Kidney epithelial cell (primary cell): ENCODE measurements at regions not wholly inside any gene's neighbourhood (a gene's known extent, or its start where the extent isn't known, plus 50 kb on each side); places are given as distances from the start of the nearest gene placed in this dataset.
"Not testable (repeated sequence)": the region's sequence is repeated elsewhere in the genome, so short reads cannot be mapped to it uniquely, and the experiment has no call there.

Experiments used
- DNase-seq: peaks from one replicate; pipeline ENCODE4 v3.0.0-alpha.2; 2010; ENCODE audit warnings: low read depth
- H3K27me3 ChIP-seq: 2 replicates; pipeline ENCODE4 v1.6.0; 2011; ENCODE audit warnings: low read length; ENCODE audit not compliant: control insufficient read depth, insufficient read depth
- H3K36me3 ChIP-seq: 2 replicates; pipeline ENCODE4 v1.5.1; 2011; ENCODE audit warnings: low read length; ENCODE audit not compliant: control insufficient read depth, insufficient read depth
- H3K4me3 ChIP-seq: 2 replicates; pipeline ENCODE4 v1.5.1; 2011; ENCODE audit warnings: low read depth, mild to moderate bottlenecking, control low read depth, low read length
- TF ChIP-seq, protein P1 (sequence below): IDR thresholded peaks from 2 replicates; pipeline ENCODE4 v1.5.1; 2011; ENCODE audit warnings: mild to moderate bottlenecking, moderate library complexity, low read length, control low read depth, inconsistent platforms; ENCODE audit not compliant: insufficient read depth, poor library complexity, severe bottlenecking

DNA sequence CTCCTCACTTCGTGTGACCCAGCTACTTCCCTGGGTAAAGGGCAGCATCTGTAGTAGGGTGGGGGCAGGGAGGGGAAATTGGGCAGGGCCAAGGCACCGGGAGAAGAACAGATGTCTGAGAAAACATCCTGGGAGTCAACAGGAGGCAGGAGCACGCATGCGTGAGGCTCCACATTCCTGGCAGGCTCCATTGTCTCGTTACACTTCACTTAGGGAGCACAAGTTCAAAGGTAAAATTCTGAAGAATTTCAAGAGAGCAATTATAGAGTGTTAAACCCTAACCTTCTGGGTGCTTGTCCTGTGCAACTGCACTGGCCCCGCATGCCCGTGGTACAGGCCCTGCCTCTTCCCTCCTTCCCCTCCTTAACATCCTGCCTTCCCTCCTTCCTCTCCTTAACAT, 79.6 kb upstream of the POMP start:
- no peaks in the 10 kb centered on the region for H3K27me3 ChIP-seq
- H3K36me3 ChIP-seq: no peaks in the 10 kb centered on the region
- H3K4me3 ChIP-seq: no peak overlapping the region
- DNase-seq: no peak
- TF ChIP-seq, protein P1, sequence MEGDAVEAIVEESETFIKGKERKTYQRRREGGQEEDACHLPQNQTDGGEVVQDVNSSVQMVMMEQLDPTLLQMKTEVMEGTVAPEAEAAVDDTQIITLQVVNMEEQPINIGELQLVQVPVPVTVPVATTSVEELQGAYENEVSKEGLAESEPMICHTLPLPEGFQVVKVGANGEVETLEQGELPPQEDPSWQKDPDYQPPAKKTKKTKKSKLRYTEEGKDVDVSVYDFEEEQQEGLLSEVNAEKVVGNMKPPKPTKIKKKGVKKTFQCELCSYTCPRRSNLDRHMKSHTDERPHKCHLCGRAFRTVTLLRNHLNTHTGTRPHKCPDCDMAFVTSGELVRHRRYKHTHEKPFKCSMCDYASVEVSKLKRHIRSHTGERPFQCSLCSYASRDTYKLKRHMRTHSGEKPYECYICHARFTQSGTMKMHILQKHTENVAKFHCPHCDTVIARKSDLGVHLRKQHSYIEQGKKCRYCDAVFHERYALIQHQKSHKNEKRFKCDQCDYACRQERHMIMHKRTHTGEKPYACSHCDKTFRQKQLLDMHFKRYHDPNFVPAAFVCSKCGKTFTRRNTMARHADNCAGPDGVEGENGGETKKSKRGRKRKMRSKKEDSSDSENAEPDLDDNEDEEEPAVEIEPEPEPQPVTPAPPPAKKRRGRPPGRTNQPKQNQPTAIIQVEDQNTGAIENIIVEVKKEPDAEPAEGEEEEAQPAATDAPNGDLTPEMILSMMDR: no peak

- no peaks in the 10 kb centered on the region for H3K27me3 ChIP-seq
- no peaks in the 10 kb centered on the region for H3K36me3 ChIP-seq
- H3K4me3 ChIP-seq: no peak overlapping the region
- TF ChIP-seq, protein P1: no peak
- no peak for DNase-seq
Observed at GRCh38 chr13:28576067-28576466, 81.1 kb upstream of the FLT1 start.

DNA sequence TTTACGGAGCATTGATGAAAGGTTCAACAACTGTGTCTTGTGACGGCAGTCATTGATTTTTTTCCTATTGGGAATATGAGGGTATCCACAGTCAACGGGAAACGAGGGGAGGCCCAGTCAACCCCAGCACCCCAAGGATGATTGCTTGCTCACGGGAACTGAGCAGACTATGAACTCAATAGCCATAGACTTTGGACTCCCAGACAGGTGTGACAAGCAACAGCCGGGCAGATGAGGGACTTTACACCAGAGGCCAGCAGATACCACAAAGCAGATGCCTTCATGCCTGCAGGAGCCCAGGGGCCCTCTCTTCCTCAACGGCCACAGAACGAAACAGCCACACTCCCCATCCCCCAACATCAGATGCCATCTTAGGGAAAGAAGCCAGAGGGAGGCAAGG, 80.3 kb upstream of the FLT1 start:
- Histone ChIP-seq H3K27me3 (no peaks in the 10 kb centered on the region), H3K36me3 (no peaks in the 10 kb centered on the region), H3K4me3 (no peak overlapping the region)
- DNase-seq: no peak
- TF ChIP-seq, protein P1: no peak

DNA sequence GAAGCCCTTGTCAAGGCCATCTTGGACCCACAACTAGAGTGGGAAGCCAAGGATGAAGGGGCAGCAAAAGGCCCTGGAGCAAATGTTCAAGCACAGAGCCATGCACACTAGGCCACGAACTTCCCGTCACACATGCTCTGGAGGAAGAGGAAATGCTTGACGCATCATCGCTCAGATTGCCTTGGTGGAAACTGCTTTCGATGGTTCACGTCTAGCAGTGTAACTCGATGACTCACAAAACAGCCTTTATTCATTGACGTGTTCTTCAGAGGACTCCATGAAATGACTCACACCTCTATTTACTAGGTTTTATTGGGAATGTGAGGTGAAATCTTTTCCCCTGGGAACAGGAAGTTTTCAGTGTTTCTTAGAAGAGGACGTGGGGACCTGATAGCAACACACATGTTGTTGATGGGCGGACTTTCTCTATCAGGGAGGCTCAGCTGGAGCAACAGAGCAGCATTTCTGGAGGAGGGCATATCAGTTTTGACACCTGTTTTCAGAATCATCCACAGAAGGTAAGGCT, 79.8 kb upstream of the FLT1 start:
- H3K4me3 ChIP-seq: no peak overlapping the region
- TF ChIP-seq, protein P1: no peak
- peak; percentile 90 for DNase-seq
- H3K36me3 ChIP-seq: no peaks in the 10 kb centered on the region
- H3K27me3 ChIP-seq: no peaks in the 10 kb centered on the region

DNA sequence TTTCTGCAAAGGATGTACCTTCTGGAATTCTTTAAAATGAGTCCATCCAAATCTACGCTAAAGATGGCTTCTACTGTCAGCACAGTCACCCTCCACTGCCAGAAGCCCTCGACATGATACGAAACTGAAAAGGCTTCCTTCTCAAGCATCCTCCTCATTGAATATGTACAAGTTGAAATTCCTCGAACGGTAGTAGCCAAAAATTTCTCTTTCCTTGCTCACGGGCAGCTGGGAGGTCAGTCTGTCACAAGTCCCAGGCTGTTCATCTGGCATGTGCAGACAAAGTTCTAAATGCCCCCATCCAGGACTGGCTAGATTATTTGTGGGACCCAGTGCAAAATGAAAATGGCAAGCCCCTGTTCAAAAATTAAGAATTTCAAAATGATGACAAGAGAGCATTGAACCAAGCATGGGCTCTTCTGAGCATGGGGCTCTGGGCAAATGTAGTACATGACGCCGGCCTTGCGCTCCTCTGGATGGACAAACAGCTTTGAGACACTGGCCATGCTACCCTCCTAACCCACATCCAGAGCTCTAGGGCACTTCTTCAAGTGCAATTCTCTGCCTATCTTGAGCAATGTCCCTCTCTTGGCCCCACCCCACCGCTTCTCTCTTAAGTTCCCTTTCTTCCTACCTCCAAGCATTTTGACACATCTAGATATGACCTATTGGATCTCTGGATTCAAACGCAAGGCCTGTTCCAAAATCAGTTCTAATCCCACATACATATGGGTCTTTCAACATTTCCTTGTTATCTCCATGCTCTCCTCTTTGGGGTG, 78.9 kb upstream of the FLT1 start:
- Histone ChIP-seq H3K4me3 (no peak overlapping the region), H3K36me3 (no peaks in the 10 kb centered on the region), H3K27me3 (no peaks in the 10 kb centered on the region)
- TF ChIP-seq, protein P1: no peak
- no peak for DNase-seq

DNA sequence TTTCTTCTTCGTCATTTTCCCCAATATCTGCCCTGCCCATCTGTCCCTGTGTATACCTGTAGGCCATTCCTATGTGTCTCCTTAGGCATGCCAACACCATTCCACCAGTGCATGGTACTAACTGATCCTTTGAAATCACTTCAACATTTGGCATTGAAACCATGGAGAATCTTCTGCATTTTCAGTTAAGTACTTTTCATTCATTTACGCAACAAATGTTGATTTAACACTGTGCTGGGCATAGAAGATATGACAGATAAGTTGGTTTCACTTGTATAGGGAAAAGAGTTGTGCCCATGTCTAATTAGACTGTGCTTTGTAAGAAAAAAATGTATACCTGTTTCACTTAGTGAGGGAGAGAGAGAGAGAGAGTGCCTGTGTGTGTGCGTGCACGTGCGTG, 77.9 kb upstream of the FLT1 start:
- DNase-seq: no peak
- TF ChIP-seq, protein P1: no peak
- Histone ChIP-seq H3K4me3 (no peak overlapping the region), H3K36me3 (no peaks in the 10 kb centered on the region), H3K27me3 (no peaks in the 10 kb centered on the region)

- not testable (repeated sequence) for H3K27me3 ChIP-seq, H3K4me3 ChIP-seq, H3K36me3 ChIP-seq, DNase-seq
Observed at GRCh38 chr13:28570356-28570755, 75.4 kb upstream of the FLT1 start.
